ENCODE measurements at regions not wholly inside any gene's neighbourhood (a gene's known extent, or its start where the extent isn't known, plus 50 kb on each side); places are given as distances from the start of the nearest gene placed in this dataset.

DNA sequence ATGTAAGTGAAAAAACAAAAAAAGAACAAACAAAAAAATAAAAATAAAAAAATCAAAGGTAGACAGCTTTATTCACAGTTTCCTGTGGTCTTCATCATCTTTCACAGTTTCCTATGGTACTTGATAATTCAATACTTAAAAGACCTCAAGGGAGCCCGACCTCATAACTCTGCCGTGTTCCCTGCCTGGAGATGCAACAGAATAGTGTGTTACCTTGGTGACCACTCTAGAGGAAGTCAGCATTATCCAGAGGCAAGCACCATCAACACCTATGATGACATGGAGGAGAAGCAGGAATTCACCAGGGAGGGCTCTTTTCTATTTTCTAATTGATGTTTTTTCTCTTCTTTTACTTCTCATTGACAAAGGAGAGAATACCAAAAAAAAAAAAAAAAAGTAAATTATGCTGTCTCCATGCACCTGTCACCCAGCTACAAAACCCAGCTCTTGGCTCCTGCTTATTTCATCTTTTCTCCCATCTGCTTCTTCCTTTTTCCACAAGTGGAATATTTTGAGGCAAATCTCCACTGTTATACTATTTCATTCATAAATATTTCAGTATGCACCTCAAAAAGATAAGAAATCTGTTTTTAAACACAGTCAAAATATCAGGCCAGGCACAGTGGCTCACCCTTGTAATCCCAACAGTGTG, 95.8 kb upstream of the STXBP5 start (continued):
- no peak for TF ChIP-seq HDAC6 (IDR thresholded peaks at IDR 0.05; ENCODE audit: unreplicated experiment)
- TF ChIP-seq SRF (IDR thresholded peaks at IDR 0.05; ENCODE audit: low read depth in 2 of 2, low read length in 2 of 2) = no peak
- TF ChIP-seq, protein P1, sequence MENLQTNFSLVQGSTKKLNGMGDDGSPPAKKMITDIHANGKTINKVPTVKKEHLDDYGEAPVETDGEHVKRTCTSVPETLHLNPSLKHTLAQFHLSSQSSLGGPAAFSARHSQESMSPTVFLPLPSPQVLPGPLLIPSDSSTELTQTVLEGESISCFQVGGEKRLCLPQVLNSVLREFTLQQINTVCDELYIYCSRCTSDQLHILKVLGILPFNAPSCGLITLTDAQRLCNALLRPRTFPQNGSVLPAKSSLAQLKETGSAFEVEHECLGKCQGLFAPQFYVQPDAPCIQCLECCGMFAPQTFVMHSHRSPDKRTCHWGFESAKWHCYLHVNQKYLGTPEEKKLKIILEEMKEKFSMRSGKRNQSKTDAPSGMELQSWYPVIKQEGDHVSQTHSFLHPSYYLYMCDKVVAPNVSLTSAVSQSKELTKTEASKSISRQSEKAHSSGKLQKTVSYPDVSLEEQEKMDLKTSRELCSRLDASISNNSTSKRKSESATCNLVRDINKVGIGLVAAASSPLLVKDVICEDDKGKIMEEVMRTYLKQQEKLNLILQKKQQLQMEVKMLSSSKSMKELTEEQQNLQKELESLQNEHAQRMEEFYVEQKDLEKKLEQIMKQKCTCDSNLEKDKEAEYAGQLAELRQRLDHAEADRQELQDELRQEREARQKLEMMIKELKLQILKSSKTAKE (IDR thresholded peaks at IDR 0.05; ENCODE audit: low read depth, poor library complexity, severe bottlenecking) = no peak
- TF ChIP-seq, protein P2, sequence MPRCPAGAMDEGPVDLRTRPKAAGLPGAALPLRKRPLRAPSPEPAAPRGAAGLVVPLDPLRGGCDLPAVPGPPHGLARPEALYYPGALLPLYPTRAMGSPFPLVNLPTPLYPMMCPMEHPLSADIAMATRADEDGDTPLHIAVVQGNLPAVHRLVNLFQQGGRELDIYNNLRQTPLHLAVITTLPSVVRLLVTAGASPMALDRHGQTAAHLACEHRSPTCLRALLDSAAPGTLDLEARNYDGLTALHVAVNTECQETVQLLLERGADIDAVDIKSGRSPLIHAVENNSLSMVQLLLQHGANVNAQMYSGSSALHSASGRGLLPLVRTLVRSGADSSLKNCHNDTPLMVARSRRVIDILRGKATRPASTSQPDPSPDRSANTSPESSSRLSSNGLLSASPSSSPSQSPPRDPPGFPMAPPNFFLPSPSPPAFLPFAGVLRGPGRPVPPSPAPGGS (IDR thresholded peaks at IDR 0.05; ENCODE audit: borderline replicate concordance, insufficient read depth, low read depth, low read length, poor library complexity, severe bottlenecking) = no peak
- TF ChIP-seq BHLHE40 (IDR thresholded peaks at IDR 0.05; ENCODE audit: borderline replicate concordance in 1 of 2, low read depth in 2 of 2, low read length in 1 of 2) = no peak
- TF ChIP-seq, protein P3, sequence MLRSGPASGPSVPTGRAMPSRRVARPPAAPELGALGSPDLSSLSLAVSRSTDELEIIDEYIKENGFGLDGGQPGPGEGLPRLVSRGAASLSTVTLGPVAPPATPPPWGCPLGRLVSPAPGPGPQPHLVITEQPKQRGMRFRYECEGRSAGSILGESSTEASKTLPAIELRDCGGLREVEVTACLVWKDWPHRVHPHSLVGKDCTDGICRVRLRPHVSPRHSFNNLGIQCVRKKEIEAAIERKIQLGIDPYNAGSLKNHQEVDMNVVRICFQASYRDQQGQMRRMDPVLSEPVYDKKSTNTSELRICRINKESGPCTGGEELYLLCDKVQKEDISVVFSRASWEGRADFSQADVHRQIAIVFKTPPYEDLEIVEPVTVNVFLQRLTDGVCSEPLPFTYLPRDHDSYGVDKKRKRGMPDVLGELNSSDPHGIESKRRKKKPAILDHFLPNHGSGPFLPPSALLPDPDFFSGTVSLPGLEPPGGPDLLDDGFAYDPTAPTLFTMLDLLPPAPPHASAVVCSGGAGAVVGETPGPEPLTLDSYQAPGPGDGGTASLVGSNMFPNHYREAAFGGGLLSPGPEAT (IDR thresholded peaks at IDR 0.05; ENCODE audit: low read depth) = no peak

All from GM12878 (cell line).